Endothelial cell of umbilical vein (primary cell): ENCODE measurements at regions not wholly inside any gene's neighbourhood (a gene's known extent, or its start where the extent isn't known, plus 50 kb on each side); places are given as distances from the start of the nearest gene placed in this dataset.

Experiments
- BruUV-seq: library from RNA; stranded (reverse); fragments of 400-500 nt; replicated peaks from 2 replicates; lab custom pipeline; 2021; lab: Mats Ljungman, UMichigan
- CTCF ChIA-PET: fragments of 300-600, 350-600 bp; sonication (Branson Sonifier 250); formaldehyde crosslinking; loops from one replicate; lab custom pipeline; 2021; ENCODE audit warnings: antibody characterized with exemption, inconsistent platforms; lab: Charles Lee
- POLR2A ChIA-PET: fragments of 300-600, 350-600 bp; sonication (Branson Sonifier 250); formaldehyde crosslinking; loops from one replicate; lab custom pipeline; 2021; ENCODE audit warnings: antibody characterized with exemption, inconsistent platforms; lab: Charles Lee
- DNase-seq: peaks from one replicate; pipeline ENCODE4 v3.0.0-alpha.2; 2011; ENCODE audit warnings: low read depth, low spot score
- FAIRE-seq: peaks from 2 replicates; lab custom pipeline; 2011; peaks lifted over from hg19 to GRCh38; lab: Jason Lieb, UNC
- H2AFZ ChIP-seq: 2 replicates; pipeline ENCODE4 v1.6.0; 2012; ENCODE audit warnings: low read depth, low read length, control low read depth, inconsistent platforms
- H3K27ac ChIP-seq: 2 replicates; pipeline ENCODE4 v1.5.1; 2011; ENCODE audit warnings: low read depth, mild to moderate bottlenecking, control low read depth, low read length, moderate library complexity; ENCODE audit not compliant: insufficient read depth
- H3K27me3 ChIP-seq, 2 experiments: 2 replicates each; pipeline versions ENCODE4 v1.6.0 to v1.6.1; 2011; ENCODE audit warnings: low read length in 2 of 2, mixed read lengths in 1 of 2; ENCODE audit not compliant: control insufficient read depth in 2 of 2, insufficient read depth in 2 of 2
- H3K36me3 ChIP-seq, 2 experiments: 2 replicates in 1 of 2; 3 replicates in 1 of 2; pipeline ENCODE4 v1.5.1; 2011; ENCODE audit warnings: low read length in 2 of 2, mild to moderate bottlenecking in 1 of 2, moderate library complexity in 1 of 2; ENCODE audit not compliant: control insufficient read depth in 2 of 2, insufficient read depth in 2 of 2; ENCODE audit errors: extremely low read depth in 1 of 2
- H3K4me1 ChIP-seq: 3 replicates; pipeline ENCODE4 v1.5.1; 2011; ENCODE audit warnings: mild to moderate bottlenecking, low read length; ENCODE audit not compliant: control insufficient read depth, insufficient read depth; ENCODE audit errors: extremely low read depth
- H3K4me2 ChIP-seq: 2 replicates; pipeline ENCODE4 v1.6.1; 2011; ENCODE audit warnings: low read length, control low read depth, mixed read lengths; ENCODE audit not compliant: insufficient read depth
- H3K4me3 ChIP-seq, 3 experiments: fragments of 200-600 bp in 1 of 3; sonication (generic), shearing (Covaris generic) in 1 of 3; replicated peaks in 1 of 3; 2 replicates each; pipeline ENCODE4 v1.5.1; 2011 to 2016; ENCODE audit warnings: control low read depth in 3 of 3, low read length in 3 of 3, mild to moderate bottlenecking in 2 of 3, inconsistent platforms in 1 of 3, low read depth in 1 of 3, moderate library complexity in 1 of 3; ENCODE audit not compliant: insufficient read depth in 1 of 3
- H3K79me2 ChIP-seq: 2 replicates; pipeline ENCODE4 v1.6.0; 2012; ENCODE audit warnings: low read length, inconsistent platforms; ENCODE audit not compliant: control insufficient read depth, insufficient read depth
- H3K9ac ChIP-seq: replicated peaks from 2 replicates; pipeline ENCODE3; 2011; ENCODE audit warnings: low read length, control low read depth; ENCODE audit not compliant: insufficient read depth; ENCODE audit errors: extremely low read depth
- H3K9me1 ChIP-seq: replicated peaks from 3 replicates; pipeline ENCODE4 v1.6.0; 2011; ENCODE audit warnings: mild to moderate bottlenecking, low read length; ENCODE audit not compliant: control insufficient read depth, insufficient read depth; ENCODE audit errors: extremely low read depth
- H3K9me3 ChIP-seq: replicated peaks from 2 replicates; pipeline ENCODE4 v1.5.1; 2012; ENCODE audit warnings: low read length, inconsistent platforms; ENCODE audit not compliant: control insufficient read depth, insufficient read depth
- H4K20me1 ChIP-seq: replicated peaks from 2 replicates; pipeline ENCODE3; 2011; ENCODE audit warnings: mild to moderate bottlenecking, low read length; ENCODE audit not compliant: control insufficient read depth, insufficient read depth; ENCODE audit errors: extremely low read depth
- EZH2 ChIP-seq: IDR thresholded peaks from 2 replicates; pipeline ENCODE4 v1.6.1; 2012; ENCODE audit warnings: borderline replicate concordance, low read depth, mild to moderate bottlenecking, moderate library complexity, low read length, inconsistent platforms; ENCODE audit not compliant: severe bottlenecking
- FOS ChIP-seq: IDR thresholded peaks from 2 replicates; pipeline ENCODE4 v1.6.1; 2011; ENCODE audit warnings: mild to moderate bottlenecking, low read length, moderate library complexity, borderline replicate concordance; ENCODE audit not compliant: insufficient read depth
- GATA2 ChIP-seq: IDR thresholded peaks from 2 replicates; pipeline ENCODE4 v1.7.0; 2011; ENCODE audit warnings: low read depth, mild to moderate bottlenecking, moderate library complexity, mixed read lengths, low read length; ENCODE audit not compliant: insufficient read length, insufficient read depth
- JUN ChIP-seq: IDR thresholded peaks from 2 replicates; pipeline ENCODE4 v1.6.1; 2011; ENCODE audit warnings: borderline replicate concordance, low read depth; ENCODE audit not compliant: insufficient read length, insufficient read depth
- MYC ChIP-seq: IDR thresholded peaks from one replicate; pipeline ENCODE4 v1.6.1; 2011; ENCODE audit warnings: mild to moderate bottlenecking, low read depth, low read length
- POLR2A ChIP-seq: IDR thresholded peaks from 2 replicates; pipeline ENCODE4 v1.6.1; 2012; ENCODE audit warnings: low read depth, mild to moderate bottlenecking, control low read depth, low read length
- POLR2AphosphoS5 ChIP-seq: IDR thresholded peaks from 2 replicates; pipeline ENCODE4 v1.6.1; 2012; ENCODE audit warnings: low read depth, mild to moderate bottlenecking, control low read depth, low read length, moderate library complexity; ENCODE audit not compliant: insufficient read depth
- dilution Hi-C: fragments of 300-500 bp; cut with MboI; formaldehyde crosslinking; loops from one replicate; pipeline ENCODE4 v1.15.0; 2019; ENCODE audit warnings: low sequenced_read_pairs; ENCODE audit not compliant: extremely low pct_ligation_motif_present
- intact Hi-C: fragments of 100-400 bp; cut with micrococcal nuclease; formaldehyde crosslinking; loops from one replicate; pipeline ENCODE4 v1.10.0; 2022
- TF ChIP-seq, protein P1 (sequence below), 2 donors: IDR thresholded peaks; 1 replicate in 1 of 2; 2 replicates in 1 of 2; pipeline ENCODE4 v1.5.1; 2011; ENCODE audit warnings: low read length in 2 of 2, mild to moderate bottlenecking in 2 of 2, moderate library complexity in 2 of 2, control low read depth in 1 of 2, inconsistent platforms in 1 of 2, low read depth in 1 of 2; ENCODE audit not compliant: insufficient read depth in 1 of 2; ENCODE audit errors: extremely low read depth in 1 of 2
- TF ChIP-seq, protein P2 (sequence below): IDR thresholded peaks from 2 replicates; pipeline ENCODE4 v1.6.1; 2011; ENCODE audit not compliant: insufficient read depth, insufficient read length

DNA sequence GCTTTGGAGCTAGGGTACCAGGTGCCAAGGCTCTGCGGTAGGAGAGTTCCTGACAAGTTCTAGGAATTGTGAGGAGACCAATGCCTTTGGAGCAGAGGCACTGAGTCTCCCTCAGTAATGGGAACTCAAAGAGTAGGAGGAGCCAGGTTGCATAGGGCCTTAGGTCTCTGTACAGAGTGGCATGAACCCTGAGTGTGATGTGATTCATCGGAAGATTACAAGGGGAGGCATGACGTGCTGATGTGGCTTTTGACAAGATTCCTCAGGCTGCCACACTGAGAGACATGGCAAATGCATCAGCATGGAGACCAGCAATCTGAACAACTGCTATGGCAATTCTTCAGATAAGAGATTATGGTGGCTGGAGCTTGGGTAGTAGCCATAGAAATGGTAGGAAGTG is 94.6 kb upstream of the SLC44A3 start:
- CTCF ChIA-PET = no interaction called here
- peaks cover 0 to 2% of the 10 kb centered on the region in 2 experiments for H3K27me3 ChIP-seq
- peaks cover 17% of the 10 kb centered on the region for H3K4me1 ChIP-seq
- H3K79me2 ChIP-seq = no peaks in the 10 kb centered on the region
- no peaks in the 10 kb centered on the region for H3K9me3 ChIP-seq
- intact Hi-C loops (no loop called here), dilution Hi-C loops (no loop called here)
- no peak overlapping the region for H3K9ac ChIP-seq
- no peak overlapping the region for H3K4me3 ChIP-seq
- TF ChIP-seq POLR2A (no peak), GATA2 (no peak), EZH2 (no peak), MYC (no peak), FOS (no peak), POLR2AphosphoS5 (no peak), JUN (no peak)
- TF ChIP-seq, protein P1, sequence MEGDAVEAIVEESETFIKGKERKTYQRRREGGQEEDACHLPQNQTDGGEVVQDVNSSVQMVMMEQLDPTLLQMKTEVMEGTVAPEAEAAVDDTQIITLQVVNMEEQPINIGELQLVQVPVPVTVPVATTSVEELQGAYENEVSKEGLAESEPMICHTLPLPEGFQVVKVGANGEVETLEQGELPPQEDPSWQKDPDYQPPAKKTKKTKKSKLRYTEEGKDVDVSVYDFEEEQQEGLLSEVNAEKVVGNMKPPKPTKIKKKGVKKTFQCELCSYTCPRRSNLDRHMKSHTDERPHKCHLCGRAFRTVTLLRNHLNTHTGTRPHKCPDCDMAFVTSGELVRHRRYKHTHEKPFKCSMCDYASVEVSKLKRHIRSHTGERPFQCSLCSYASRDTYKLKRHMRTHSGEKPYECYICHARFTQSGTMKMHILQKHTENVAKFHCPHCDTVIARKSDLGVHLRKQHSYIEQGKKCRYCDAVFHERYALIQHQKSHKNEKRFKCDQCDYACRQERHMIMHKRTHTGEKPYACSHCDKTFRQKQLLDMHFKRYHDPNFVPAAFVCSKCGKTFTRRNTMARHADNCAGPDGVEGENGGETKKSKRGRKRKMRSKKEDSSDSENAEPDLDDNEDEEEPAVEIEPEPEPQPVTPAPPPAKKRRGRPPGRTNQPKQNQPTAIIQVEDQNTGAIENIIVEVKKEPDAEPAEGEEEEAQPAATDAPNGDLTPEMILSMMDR (IDR thresholded peaks at IDR 0.05; ENCODE audit: extremely low read depth in 1 of 2, insufficient read depth in 1 of 2, low read depth in 1 of 2, low read length in 2 of 2) = no peak
- TF ChIP-seq, protein P2, sequence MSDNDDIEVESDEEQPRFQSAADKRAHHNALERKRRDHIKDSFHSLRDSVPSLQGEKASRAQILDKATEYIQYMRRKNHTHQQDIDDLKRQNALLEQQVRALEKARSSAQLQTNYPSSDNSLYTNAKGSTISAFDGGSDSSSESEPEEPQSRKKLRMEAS = no peak
- H3K36me3 ChIP-seq = no peaks in the 10 kb centered on the region
- no peak overlapping the region for H2AFZ ChIP-seq
- POLR2A ChIA-PET = no interaction called here
- no peaks in the 10 kb centered on the region for H4K20me1 ChIP-seq
- no peak for FAIRE-seq
- H3K4me2 ChIP-seq = no peak overlapping the region
- no TSS peak for BruUV-seq
- H3K27ac ChIP-seq = no peak overlapping the region
- H3K9me1 ChIP-seq = no peaks in the 10 kb centered on the region
- DNase-seq = no peak
